ENCODE measurements at regions not wholly inside any gene's neighbourhood (a gene's known extent, or its start where the extent isn't known, plus 50 kb on each side); places are given as distances from the start of the nearest gene placed in this dataset.
"Not testable (repeated sequence)": the region's sequence is repeated elsewhere in the genome, so short reads cannot be mapped to it uniquely, and the experiment has no call there.

DNA sequence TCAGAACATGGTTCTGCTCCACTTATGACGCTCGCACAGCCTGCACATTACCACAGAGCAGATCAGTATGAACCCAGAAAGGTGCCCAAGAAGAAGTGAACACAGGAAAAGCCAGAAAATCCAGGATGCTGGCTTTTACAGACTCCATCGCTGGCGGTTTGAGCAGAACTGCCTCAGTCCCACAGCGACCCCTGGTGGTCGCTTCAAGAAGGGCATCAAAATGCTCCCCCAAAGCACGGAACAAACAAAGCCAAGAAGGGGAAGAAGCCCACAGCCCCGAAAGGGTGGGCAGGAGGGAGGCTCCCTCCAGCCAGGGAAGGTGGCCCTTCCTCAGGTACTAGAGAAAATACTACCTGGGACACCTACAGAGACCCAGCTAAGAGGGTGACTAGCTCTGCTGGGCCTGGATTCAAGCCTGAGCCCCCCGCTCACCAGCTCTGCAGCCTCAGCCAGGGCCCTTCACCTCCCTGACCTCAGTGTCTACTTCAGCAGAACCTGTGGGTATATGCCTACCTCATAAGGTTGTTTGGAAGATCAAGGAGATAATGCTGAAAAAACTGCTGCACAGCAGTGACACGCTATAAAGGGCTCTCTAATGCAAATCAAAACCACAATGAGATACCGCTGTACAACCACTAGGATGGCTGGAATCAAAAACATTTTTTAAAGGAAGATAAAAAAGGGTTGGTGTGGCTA lies 98.1 kb downstream of the NCOR2 start:
- peaks cover 0 to 17% (median 7%) of the 10 kb centered on the region in 4 donors for H3K9me3 ChIP-seq (ENCODE audit: control insufficient read depth in 4 of 4, insufficient read depth in 3 of 4, low read length in 3 of 4)
- no peaks in the 10 kb centered on the region for H3K27me3 ChIP-seq (ENCODE audit: control insufficient read depth in 3 of 3, insufficient read depth in 3 of 3, low read length in 2 of 3)
- peaks cover 0 to 2% (median 0%) of the 10 kb centered on the region in 5 donors for H3K4me1 ChIP-seq (ENCODE audit: control insufficient read depth in 5 of 5, insufficient read depth in 5 of 5, low read length in 5 of 5)
- DNase-seq (no peak), ATAC-seq (ENCODE audit: insufficient read depth, low FRiP score) (no peak)
- H3K4me3 ChIP-seq: no peak overlapping the region
- TF ChIP-seq, protein P1, sequence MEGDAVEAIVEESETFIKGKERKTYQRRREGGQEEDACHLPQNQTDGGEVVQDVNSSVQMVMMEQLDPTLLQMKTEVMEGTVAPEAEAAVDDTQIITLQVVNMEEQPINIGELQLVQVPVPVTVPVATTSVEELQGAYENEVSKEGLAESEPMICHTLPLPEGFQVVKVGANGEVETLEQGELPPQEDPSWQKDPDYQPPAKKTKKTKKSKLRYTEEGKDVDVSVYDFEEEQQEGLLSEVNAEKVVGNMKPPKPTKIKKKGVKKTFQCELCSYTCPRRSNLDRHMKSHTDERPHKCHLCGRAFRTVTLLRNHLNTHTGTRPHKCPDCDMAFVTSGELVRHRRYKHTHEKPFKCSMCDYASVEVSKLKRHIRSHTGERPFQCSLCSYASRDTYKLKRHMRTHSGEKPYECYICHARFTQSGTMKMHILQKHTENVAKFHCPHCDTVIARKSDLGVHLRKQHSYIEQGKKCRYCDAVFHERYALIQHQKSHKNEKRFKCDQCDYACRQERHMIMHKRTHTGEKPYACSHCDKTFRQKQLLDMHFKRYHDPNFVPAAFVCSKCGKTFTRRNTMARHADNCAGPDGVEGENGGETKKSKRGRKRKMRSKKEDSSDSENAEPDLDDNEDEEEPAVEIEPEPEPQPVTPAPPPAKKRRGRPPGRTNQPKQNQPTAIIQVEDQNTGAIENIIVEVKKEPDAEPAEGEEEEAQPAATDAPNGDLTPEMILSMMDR (IDR thresholded peaks at IDR 0.05; ENCODE audit: control extremely low read depth, extremely low read depth): no peak
- no peak overlapping the region for H3K9ac ChIP-seq (ENCODE audit: insufficient read depth in 1 of 2, low read length in 2 of 2)
- H3K36me3 ChIP-seq (ENCODE audit: control insufficient read depth in 4 of 4, insufficient read depth in 4 of 4, low read length in 4 of 4): peaks cover 17 to 57% (median 48%) of the 10 kb centered on the region in 4 donors
- H3K27ac ChIP-seq (ENCODE audit: low read depth in 1 of 2, low read length in 1 of 2): no peak overlapping the region
- WGBS, 2 donors: 86 to 88% methylated on average over 11 of the region's 11 CpGs

DNA sequence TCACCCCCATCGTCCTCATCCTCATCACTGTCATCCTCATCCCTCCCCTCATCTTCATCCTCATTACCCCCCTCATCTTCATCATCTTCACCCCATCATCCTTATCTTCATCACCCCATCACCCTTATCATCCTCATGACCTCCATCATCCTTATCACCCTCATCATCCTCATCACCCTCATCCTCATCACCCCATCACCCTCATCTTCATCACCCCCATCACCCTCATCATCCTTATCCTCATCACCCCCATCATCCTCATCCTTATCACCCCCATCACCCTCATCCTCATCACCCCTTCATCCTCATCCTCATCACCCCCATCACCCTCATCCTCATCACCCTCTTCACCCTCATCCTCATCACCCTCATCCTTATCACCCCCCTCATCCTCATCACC lies 99.9 kb downstream of the NCOR2 start:
- 94% methylated on average over 1 of the region's 1 CpG for WGBS, 2 donors
- peaks cover 15 to 52% (median 42%) of the 10 kb centered on the region in 4 donors for H3K36me3 ChIP-seq (ENCODE audit: control insufficient read depth in 4 of 4, insufficient read depth in 4 of 4, low read length in 4 of 4)
- not testable (repeated sequence) for DNase-seq; H3K27me3 ChIP-seq (ENCODE audit: control insufficient read depth in 3 of 3, insufficient read depth in 3 of 3, low read length in 2 of 3); ATAC-seq (ENCODE audit: insufficient read depth, low FRiP score); H3K27ac ChIP-seq (ENCODE audit: low read depth in 1 of 2, low read length in 1 of 2); H3K4me3 ChIP-seq; H3K4me1 ChIP-seq (ENCODE audit: control insufficient read depth in 5 of 5, insufficient read depth in 5 of 5, low read length in 5 of 5); H3K9ac ChIP-seq (ENCODE audit: insufficient read depth in 1 of 2, low read length in 2 of 2)
- peaks cover 0 to 12% (median 4%) of the 10 kb centered on the region in 4 donors for H3K9me3 ChIP-seq (ENCODE audit: control insufficient read depth in 4 of 4, insufficient read depth in 3 of 4, low read length in 3 of 4)

DNA sequence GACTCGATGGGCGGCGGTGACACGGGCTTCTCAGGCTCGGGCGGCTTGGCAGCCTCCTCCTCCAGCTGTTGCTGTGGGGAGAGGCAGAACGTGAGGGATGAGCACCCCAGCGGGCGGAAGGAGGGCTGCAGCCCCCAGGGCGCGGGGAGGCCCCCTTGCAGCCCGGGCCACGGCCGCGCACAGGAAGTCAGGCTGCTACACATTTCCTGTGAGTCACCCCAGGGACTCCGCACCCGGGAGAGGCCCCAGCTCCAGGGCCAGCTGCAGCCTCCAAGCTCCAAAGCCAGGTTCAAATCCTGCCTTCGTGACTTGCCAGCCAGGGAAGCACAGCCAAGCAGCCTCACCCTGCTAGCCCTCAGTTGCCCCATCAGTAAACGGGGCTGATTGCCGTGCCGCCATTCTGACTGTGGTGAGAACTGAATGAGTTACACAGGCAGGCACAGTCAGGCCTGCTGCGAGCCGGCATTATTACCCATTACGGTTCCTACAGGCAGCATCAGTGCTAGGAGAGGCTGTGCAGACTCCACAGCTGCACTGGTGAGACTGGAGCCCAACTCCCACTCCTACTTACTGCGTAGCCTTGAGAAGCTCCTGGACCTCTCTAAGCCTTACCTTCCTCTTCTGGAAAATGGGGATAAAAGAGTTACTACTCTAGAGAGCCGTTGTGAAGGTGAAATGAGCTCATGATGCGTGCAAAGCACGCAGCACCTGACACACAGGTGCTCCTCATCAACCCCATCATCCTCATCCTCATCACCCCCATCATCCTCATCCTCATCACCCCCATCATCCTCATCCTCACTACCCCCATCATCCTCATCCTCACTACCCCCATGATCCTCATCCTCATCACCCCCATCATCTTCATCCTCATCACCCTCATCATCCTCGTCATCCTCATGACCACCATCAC lies 100.9 kb downstream of the NCOR2 start:
- Histone ChIP-seq H3K9ac (ENCODE audit: insufficient read depth in 1 of 2, low read length in 2 of 2) (no peak overlapping the region), H3K9me3 (ENCODE audit: control insufficient read depth in 4 of 4, insufficient read depth in 3 of 4, low read length in 3 of 4) (peaks cover 0 to 12% (median 4%) of the 10 kb centered on the region in 4 donors), H3K27ac (ENCODE audit: low read depth in 1 of 2, low read length in 1 of 2) (peak overlapping the region in 1 of 2 donors; percentile 13), H3K27me3 (ENCODE audit: control insufficient read depth in 3 of 3, insufficient read depth in 3 of 3, low read length in 2 of 3) (no peaks in the 10 kb centered on the region), H3K4me3 (no peak overlapping the region), H3K4me1 (ENCODE audit: control insufficient read depth in 5 of 5, insufficient read depth in 5 of 5, low read length in 5 of 5) (peaks cover 0 to 2% (median 0%) of the 10 kb centered on the region in 5 donors), H3K36me3 (ENCODE audit: control insufficient read depth in 4 of 4, insufficient read depth in 4 of 4, low read length in 4 of 4) (peaks cover 6 to 46% (median 40%) of the 10 kb centered on the region in 4 donors)
- WGBS, 2 donors: 40 to 59% methylated on average over 28 to 29 of the region's 29 CpGs
- peak; percentile 80 for ATAC-seq (ENCODE audit: insufficient read depth, low FRiP score)
- no peak for DNase-seq
- TF ChIP-seq, protein P1 (IDR thresholded peaks at IDR 0.05; ENCODE audit: control extremely low read depth, extremely low read depth): no peak

DNA sequence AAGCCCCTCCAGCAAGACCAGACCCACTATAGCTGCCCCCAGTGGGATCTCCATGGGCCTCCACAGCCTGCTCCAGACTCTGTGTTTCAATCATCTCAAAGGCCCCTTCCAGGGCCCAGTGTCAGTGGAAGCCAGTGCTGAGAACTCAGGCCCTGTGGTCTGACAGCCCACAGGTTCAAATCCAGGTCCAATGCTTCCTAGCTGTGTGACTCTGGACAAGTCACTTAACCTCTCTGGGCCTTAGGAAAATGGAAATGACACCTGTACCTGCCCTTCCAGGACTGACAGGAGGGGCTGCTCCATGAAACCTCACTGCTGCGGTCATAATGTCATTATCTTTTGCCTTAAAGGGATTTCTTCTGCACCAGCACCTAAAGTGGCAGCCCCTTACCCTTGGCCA lies 101.9 kb downstream of the NCOR2 start:
- H3K27ac ChIP-seq (ENCODE audit: low read depth in 1 of 2, low read length in 1 of 2): no peak overlapping the region
- H3K36me3 ChIP-seq (ENCODE audit: control insufficient read depth in 4 of 4, insufficient read depth in 4 of 4, low read length in 4 of 4): peaks cover 6 to 47% (median 35%) of the 10 kb centered on the region in 4 donors
- no peaks in the 10 kb centered on the region for H3K27me3 ChIP-seq (ENCODE audit: control insufficient read depth in 3 of 3, insufficient read depth in 3 of 3, low read length in 2 of 3)
- 91 to 100% methylated on average over 1 of the region's 1 CpG for WGBS, 2 donors
- no peak overlapping the region for H3K9ac ChIP-seq (ENCODE audit: insufficient read depth in 1 of 2, low read length in 2 of 2)
- ATAC-seq (ENCODE audit: insufficient read depth, low FRiP score) (no peak), DNase-seq (no peak)
- peaks cover 0 to 2% (median 0%) of the 10 kb centered on the region in 5 donors for H3K4me1 ChIP-seq (ENCODE audit: control insufficient read depth in 5 of 5, insufficient read depth in 5 of 5, low read length in 5 of 5)
- no peak overlapping the region for H3K4me3 ChIP-seq
- TF ChIP-seq, protein P1 (IDR thresholded peaks at IDR 0.05; ENCODE audit: control extremely low read depth, extremely low read depth): no peak
- peaks cover 0 to 12% (median 4%) of the 10 kb centered on the region in 4 donors for H3K9me3 ChIP-seq (ENCODE audit: control insufficient read depth in 4 of 4, insufficient read depth in 3 of 4, low read length in 3 of 4)
